Heart left ventricle (tissue), 13 donors: ENCODE measurements at regions not wholly inside any gene's neighbourhood (a gene's known extent, or its start where the extent isn't known, plus 50 kb on each side); places are given as distances from the start of the nearest gene placed in this dataset.

Experiments
- CTCF ChIP-seq, 12 donors: fragments of 200-600 bp; sonication (generic) in 4 of 12; IDR thresholded peaks; one replicate each; pipeline versions ENCODE4 v1.5.0 to v1.8.0; 2018 to 2022; ENCODE audit warnings: antibody characterized with exemption in 12 of 12, mild to moderate bottlenecking in 5 of 12
- POLR2A ChIP-seq, 2 donors: fragments of 450-650 bp; IDR thresholded peaks; one replicate each; pipeline ENCODE4 v1.6.1; 2017; ENCODE audit warnings: antibody characterized with exemption in 2 of 2, mild to moderate bottlenecking in 2 of 2, moderate library complexity in 2 of 2
- donor health status: ischemic (EF 13 %, LVEDD 7.1; RV severe dilation, severe dysfunction).
- donor health status: DM: no; HTN: yes; CAD: no.
- donor health status: DM: no; HTN: no; CAD: no.
- donor health status: ischemic (EF 25% LVEDD 6.9; RV normal size, moderate dysfunction).
- donor health status: ischemic (EF 25% LVEDD 5.7; RV mildly dilated, moderate dysfunction).
- donor health status: ischemic (EF 35%, LVEDD 5.7; RV mildly dilated, moderate dysfunction).
- donor health status: nonischemic (EF 11% LVEDD 7.7; RV severe dilation, severe dysfunction).
- donor health status: DM: yes; HTN: yes; CAD: no.
- donor health status: PGD.
- donor health status: ischemic (EF 29% LVEDD 5.4; RV normal size, mild dysfunction).
- donor health status: nonischemic (EF 23%, LVEDD 6.1; RV moderate dilation, normal function).

GRCh38 chr17:63136369-63137012 lies 170.5 kb downstream of the TANC2 start:
- TF ChIP-seq CTCF (IDR thresholded peaks at IDR 0.05), result no peak
- TF ChIP-seq POLR2A (IDR thresholded peaks at IDR 0.05), result no peak
